Lung (tissue), 11 donors: ENCODE measurements at regions not wholly inside any gene's neighbourhood (a gene's known extent, or its start where the extent isn't known, plus 50 kb on each side); places are given as distances from the start of the nearest gene placed in this dataset.

Experiments
- ATAC-seq: fragments of 200-7000 bp; cut with Tn5 transposase; one replicate; pipeline ENCODE4 v1.9.1; 2020; ENCODE audit warnings: moderate number of reproducible peaks; ENCODE audit not compliant: insufficient read depth, low FRiP score
- DNase-seq, 3 donors: peaks; one replicate each; pipeline ENCODE4 v3.0.0-alpha.2; 2013 to 2017
- H3K27ac ChIP-seq, 2 donors: one replicate each; pipeline ENCODE4 v1.5.1; 2013; ENCODE audit warnings: mild to moderate bottlenecking in 2 of 2, moderate library complexity in 2 of 2, control low read depth in 1 of 2, inconsistent platforms in 1 of 2, low read depth in 1 of 2, low read length in 1 of 2
- H3K27me3 ChIP-seq, 3 donors: one replicate each; pipeline ENCODE4 v1.5.1; 2013; ENCODE audit warnings: low read length in 2 of 3; ENCODE audit not compliant: control insufficient read depth in 3 of 3, insufficient read depth in 3 of 3
- H3K36me3 ChIP-seq, 4 donors: one replicate each; pipeline ENCODE4 v1.5.1; 2013; ENCODE audit warnings: low read length in 4 of 4, mild to moderate bottlenecking in 1 of 4, moderate library complexity in 1 of 4; ENCODE audit not compliant: control insufficient read depth in 4 of 4, insufficient read depth in 4 of 4
- H3K4me1 ChIP-seq, 5 donors: one replicate each; pipeline ENCODE4 v1.5.1; 2013; ENCODE audit warnings: low read length in 5 of 5, mild to moderate bottlenecking in 2 of 5, moderate library complexity in 1 of 5; ENCODE audit not compliant: control insufficient read depth in 5 of 5, insufficient read depth in 5 of 5
- H3K4me3 ChIP-seq: one replicate; pipeline ENCODE4 v1.5.1; 2013; ENCODE audit warnings: mild to moderate bottlenecking, control low read depth, moderate library complexity
- H3K9ac ChIP-seq, 2 donors: one replicate each; pipeline ENCODE4 v1.5.1; 2013; ENCODE audit warnings: low read length in 2 of 2, control low read depth in 1 of 2; ENCODE audit not compliant: insufficient read depth in 1 of 2
- H3K9me3 ChIP-seq, 4 donors: one replicate each; pipeline ENCODE4 v1.5.1; 2013; ENCODE audit warnings: low read length in 3 of 4, mild to moderate bottlenecking in 1 of 4, moderate library complexity in 1 of 4; ENCODE audit not compliant: control insufficient read depth in 4 of 4, insufficient read depth in 3 of 4
- CTCF ChIP-seq: IDR thresholded peaks from 2 replicates; pipeline ENCODE4 v1.5.1; 2012; ENCODE audit warnings: mild to moderate bottlenecking; ENCODE audit errors: control extremely low read depth, extremely low read depth
- WGBS, 2 donors: extraction: QIAGEN DNeasy Blood & Tissue Kit; methylation state at CpG; one replicate each; pipeline ENCODE4 v1.1.7; 2013; 5-methylcytosine and 5-hydroxymethylcytosine counted together
- donor health status: control.
- donor health status: control.
- donor health status: Bipolar disorder and iron deficiency.
- donor health status: healthy.
- donor health status: DM: yes; HTN: yes; CAD: no.

- Histone ChIP-seq H3K36me3 (no peaks in the 10 kb centered on the region), H3K4me3 (no peak overlapping the region), H3K27me3 (no peaks in the 10 kb centered on the region), H3K4me1 (peaks cover 0 to 6% (median 0%) of the 10 kb centered on the region in 5 donors), H3K9ac (no peak overlapping the region), H3K27ac (no peak overlapping the region), H3K9me3 (peaks cover 0 to 9% (median 3%) of the 10 kb centered on the region in 4 donors)
- ATAC-seq: no peak
- DNase-seq: peak; percentile 32 to 78 (median 60)
- TF ChIP-seq CTCF: no peak
- WGBS, 2 donors: 20 to 22% methylated on average over 2 of the region's 2 CpGs
These were observed 485.2 kb upstream of the ROBO2 start for GRCh38 chr3:76554707-76555106.

GRCh38 chr3:76561494-76562236 is 478.2 kb upstream of the ROBO2 start:
- Histone ChIP-seq H3K4me1 (peaks cover 0 to 6% (median 3%) of the 10 kb centered on the region in 5 donors), H3K9me3 (no peaks in the 10 kb centered on the region), H3K36me3 (no peaks in the 10 kb centered on the region), H3K27ac (no peak overlapping the region), H3K27me3 (no peaks in the 10 kb centered on the region), H3K4me3 (no peak overlapping the region), H3K9ac (no peak overlapping the region)
- no peak for TF ChIP-seq CTCF
- 27 to 32% methylated on average over 2 of the region's 2 CpGs for WGBS, 2 donors
- DNase-seq: peak in 2 of 3 donors; percentile 8 to 25
- ATAC-seq: no peak

GRCh38 chr3:76565496-76566210 is 474.2 kb upstream of the ROBO2 start:
- Histone ChIP-seq H3K27ac (no peak overlapping the region), H3K27me3 (no peaks in the 10 kb centered on the region), H3K9me3 (no peaks in the 10 kb centered on the region), H3K4me1 (peaks cover 0 to 6% (median 3%) of the 10 kb centered on the region in 5 donors), H3K9ac (no peak overlapping the region), H3K4me3 (no peak overlapping the region), H3K36me3 (no peaks in the 10 kb centered on the region)
- WGBS, 2 donors: 63 to 77% methylated on average over 5 of the region's 5 CpGs
- peak; percentile 22 to 60 (median 27) for DNase-seq
- TF ChIP-seq CTCF: no peak
- ATAC-seq: no peak
